ENCODE measurements at regions not wholly inside any gene's neighbourhood (a gene's known extent, or its start where the extent isn't known, plus 50 kb on each side); places are given as distances from the start of the nearest gene placed in this dataset.
"Not testable (repeated sequence)": the region's sequence is repeated elsewhere in the genome, so short reads cannot be mapped to it uniquely, and the experiment has no call there.

- no peaks in the 10 kb centered on the region for H3K27me3 Mint-ChIP-seq
- no peaks in the 10 kb centered on the region for H3K36me3 Mint-ChIP-seq
- no peak overlapping the region for H3K4me3 Mint-ChIP-seq
Measured at GRCh38 chr2:109048163-109048562, 59.1 kb upstream of the EDAR start.

GRCh38 chr2:109047569-109047968 lies 58.5 kb upstream of the EDAR start:
- H3K36me3 Mint-ChIP-seq; H3K9me3 Mint-ChIP-seq; H3K4me3 Mint-ChIP-seq; DNase-seq (ENCODE audit: extremely low spot score, unreplicated experiment); H3K27ac Mint-ChIP-seq; H3K27me3 Mint-ChIP-seq: not testable (repeated sequence)
- H3K4me1 Mint-ChIP-seq (ENCODE audit: unreplicated experiment) = peaks cover 30% of the 10 kb centered on the region

More at GRCh38 chr2:109048163-109048562, 59.1 kb upstream of the EDAR start:
- H3K9me3 Mint-ChIP-seq = no peaks in the 10 kb centered on the region
- DNase-seq (ENCODE audit: extremely low spot score, unreplicated experiment) = no peak
- no peak overlapping the region for H3K27ac Mint-ChIP-seq
- no peak for TF ChIP-seq CTCF (conservative IDR thresholded peaks at IDR 0.05)
- peaks cover 30% of the 10 kb centered on the region for H3K4me1 Mint-ChIP-seq (ENCODE audit: unreplicated experiment)

GRCh38 chr2:109046925-109047508 lies 58.0 kb upstream of the EDAR start:
- DNase-seq (ENCODE audit: extremely low spot score, unreplicated experiment) = no peak
- Mint-ChIP-seq H3K36me3 (no peaks in the 10 kb centered on the region), H3K9me3 (no peaks in the 10 kb centered on the region), H3K27ac (no peak overlapping the region), H3K27me3 (no peaks in the 10 kb centered on the region), H3K4me1 (ENCODE audit: unreplicated experiment) (peaks cover 30% of the 10 kb centered on the region), H3K4me3 (no peak overlapping the region)
- TF ChIP-seq CTCF (conservative IDR thresholded peaks at IDR 0.05) = no peak

GRCh38 chr2:109045505-109045904 lies 56.5 kb upstream of the EDAR start:
- Mint-ChIP-seq H3K27me3 (no peaks in the 10 kb centered on the region), H3K4me1 (ENCODE audit: unreplicated experiment) (peaks cover 30% of the 10 kb centered on the region), H3K27ac (no peak overlapping the region), H3K36me3 (no peaks in the 10 kb centered on the region), H3K9me3 (no peaks in the 10 kb centered on the region), H3K4me3 (no peak overlapping the region)
- no peak for TF ChIP-seq CTCF (conservative IDR thresholded peaks at IDR 0.05)
- no peak for DNase-seq (ENCODE audit: extremely low spot score, unreplicated experiment)

- Mint-ChIP-seq H3K27me3 (no peaks in the 10 kb centered on the region), H3K27ac (no peak overlapping the region), H3K36me3 (no peaks in the 10 kb centered on the region), H3K4me3 (no peak overlapping the region), H3K4me1 (ENCODE audit: unreplicated experiment) (no peaks in the 10 kb centered on the region), H3K9me3 (peaks cover 3% of the 10 kb centered on the region)
- TF ChIP-seq CTCF (conservative IDR thresholded peaks at IDR 0.05) = no peak
- no peak for DNase-seq (ENCODE audit: extremely low spot score, unreplicated experiment)
Measured at GRCh38 chr2:109038992-109039391, 50.0 kb upstream of the EDAR start.

Data from type B pancreatic cell (in vitro differentiated cells).